Nephron progenitor cell (in vitro differentiated cells): ENCODE measurements at regions not wholly inside any gene's neighbourhood (a gene's known extent, or its start where the extent isn't known, plus 50 kb on each side); places are given as distances from the start of the nearest gene placed in this dataset.

Source experiments
- DNase-seq: peaks from one replicate; pipeline ENCODE4 v3.0.0; 2021
- H3K27ac Mint-ChIP-seq: 2 replicates; pipeline ENCODE4 v1.8.0; 2021; ENCODE audit warnings: mild to moderate bottlenecking, moderate library complexity, mixed read lengths
- H3K27me3 Mint-ChIP-seq: 2 replicates; pipeline ENCODE4 v1.8.0; 2021; ENCODE audit warnings: mild to moderate bottlenecking, low read depth, mixed read lengths; ENCODE audit not compliant: poor library complexity
- H3K36me3 Mint-ChIP-seq: 2 replicates; pipeline ENCODE4 v1.8.0; 2021; ENCODE audit warnings: low read depth, mixed read lengths
- H3K4me1 Mint-ChIP-seq: 2 replicates; pipeline ENCODE4 v1.8.0; 2021; ENCODE audit warnings: mixed read lengths
- H3K4me3 Mint-ChIP-seq: 2 replicates; pipeline ENCODE4 v1.8.0; 2021; ENCODE audit warnings: mild to moderate bottlenecking, moderate library complexity, mixed read lengths
- H3K9me3 Mint-ChIP-seq: 2 replicates; pipeline ENCODE4 v1.8.0; 2021; ENCODE audit warnings: mild to moderate bottlenecking, moderate library complexity, mixed read lengths
- CTCF ChIP-seq: fragments of 200-600 bp; sonication (generic); IDR thresholded peaks from 2 replicates; pipeline ENCODE4 v1.5.0; 2021; ENCODE audit warnings: antibody characterized with exemption

GRCh38 chr1:30487042-30487441 is 236.3 kb downstream of the MATN1 start:
- H3K36me3 Mint-ChIP-seq: no peaks in the 10 kb centered on the region
- DNase-seq: no peak
- peaks cover 22% of the 10 kb centered on the region for H3K9me3 Mint-ChIP-seq
- TF ChIP-seq CTCF: no peak
- no peak overlapping the region for H3K4me3 Mint-ChIP-seq
- H3K4me1 Mint-ChIP-seq: no peaks in the 10 kb centered on the region
- H3K27ac Mint-ChIP-seq: no peak overlapping the region
- H3K27me3 Mint-ChIP-seq: peaks cover 14% of the 10 kb centered on the region

GRCh38 chr1:30485072-30485471 is 238.3 kb downstream of the MATN1 start:
- Mint-ChIP-seq H3K36me3 (peaks cover 8% of the 10 kb centered on the region), H3K27me3 (peaks cover 17% of the 10 kb centered on the region), H3K4me3 (no peak overlapping the region), H3K4me1 (no peaks in the 10 kb centered on the region), H3K9me3 (peaks cover 41% of the 10 kb centered on the region), H3K27ac (no peak overlapping the region)
- no peak for TF ChIP-seq CTCF
- no peak for DNase-seq

GRCh38 chr1:30484668-30485067 is 238.7 kb downstream of the MATN1 start:
- Mint-ChIP-seq H3K27me3 (peaks cover 19% of the 10 kb centered on the region), H3K27ac (no peak overlapping the region), H3K4me1 (no peaks in the 10 kb centered on the region), H3K9me3 (peaks cover 41% of the 10 kb centered on the region), H3K4me3 (no peak overlapping the region), H3K36me3 (peaks cover 8% of the 10 kb centered on the region)
- DNase-seq: no peak
- no peak for TF ChIP-seq CTCF

- no peak for DNase-seq
- Mint-ChIP-seq H3K9me3 (peaks cover 42% of the 10 kb centered on the region), H3K27ac (no peak overlapping the region), H3K27me3 (peaks cover 20% of the 10 kb centered on the region), H3K36me3 (peaks cover 8% of the 10 kb centered on the region), H3K4me3 (no peak overlapping the region), H3K4me1 (peaks cover 5% of the 10 kb centered on the region)
- TF ChIP-seq CTCF: no peak
Measured at GRCh38 chr1:30479575-30479974, 243.8 kb downstream of the MATN1 start.

GRCh38 chr1:30478799-30479563 is 244.4 kb downstream of the MATN1 start:
- H3K27ac Mint-ChIP-seq: no peak overlapping the region
- peaks cover 40% of the 10 kb centered on the region for H3K9me3 Mint-ChIP-seq
- H3K36me3 Mint-ChIP-seq: peaks cover 8% of the 10 kb centered on the region
- peaks cover 9% of the 10 kb centered on the region for H3K4me1 Mint-ChIP-seq
- no peak overlapping the region for H3K4me3 Mint-ChIP-seq
- peaks cover 26% of the 10 kb centered on the region for H3K27me3 Mint-ChIP-seq
- no peak for TF ChIP-seq CTCF
- DNase-seq: no peak

GRCh38 chr1:30478283-30478682 is 245.1 kb downstream of the MATN1 start:
- H3K4me1 Mint-ChIP-seq: peaks cover 9% of the 10 kb centered on the region
- H3K4me3 Mint-ChIP-seq: no peak overlapping the region
- TF ChIP-seq CTCF: no peak
- DNase-seq: no peak
- H3K27ac Mint-ChIP-seq: no peak overlapping the region
- H3K36me3 Mint-ChIP-seq: peaks cover 8% of the 10 kb centered on the region
- H3K9me3 Mint-ChIP-seq: peaks cover 36% of the 10 kb centered on the region
- peaks cover 31% of the 10 kb centered on the region for H3K27me3 Mint-ChIP-seq
